Left hindlimb (tissue), 1 donor: ENCODE measurements at regions not wholly inside any gene's neighbourhood (a gene's known extent, or its start where the extent isn't known, plus 50 kb on each side); places are given as distances from the start of the nearest gene placed in this dataset.

Experiments
- DNase-seq: peaks from one replicate; pipeline ENCODE4 v3.0.0-alpha.2; 2018

GRCh38 chr4:19005211-19005610 lies 983.7 kb upstream of the LCORL start:
- DNase-seq = no peak

GRCh38 chr4:19002170-19002569 lies 980.6 kb upstream of the LCORL start:
- no peak for DNase-seq

GRCh38 chr4:18999595-18999994 lies 978.0 kb upstream of the LCORL start:
- no peak for DNase-seq

- DNase-seq = no peak
Observed at GRCh38 chr4:18981234-18981615, 959.7 kb upstream of the LCORL start.

GRCh38 chr4:18980516-18981233 lies 959.1 kb upstream of the LCORL start:
- DNase-seq = no peak

- no peak for DNase-seq
Observed at GRCh38 chr4:18976884-18977283, 955.3 kb upstream of the LCORL start.

- DNase-seq = no peak
Observed at GRCh38 chr4:18975916-18976808, 954.6 kb upstream of the LCORL start.

GRCh38 chr4:18973296-18973695 lies 951.7 kb upstream of the LCORL start:
- no peak for DNase-seq

- no peak for DNase-seq
Observed at GRCh38 chr4:18961879-18962278, 940.3 kb upstream of the LCORL start.

GRCh38 chr4:18961266-18961665 lies 939.7 kb upstream of the LCORL start:
- DNase-seq = no peak

GRCh38 chr4:18957716-18958115 lies 936.2 kb upstream of the LCORL start:
- no peak for DNase-seq

- no peak for DNase-seq
Observed at GRCh38 chr4:18954538-18954937, 933.0 kb upstream of the LCORL start.

GRCh38 chr4:18953613-18954012 lies 932.1 kb upstream of the LCORL start:
- DNase-seq = no peak

GRCh38 chr4:18945464-18945863 lies 923.9 kb upstream of the LCORL start:
- no peak for DNase-seq

- no peak for DNase-seq
Observed at GRCh38 chr4:18942874-18943273, 921.3 kb upstream of the LCORL start.

- no peak for DNase-seq
Observed at GRCh38 chr4:18938343-18939099, 917.0 kb upstream of the LCORL start.

- no peak for DNase-seq
Observed at GRCh38 chr4:18937746-18938145, 916.2 kb upstream of the LCORL start.

- DNase-seq = no peak
Observed at GRCh38 chr4:18937080-18937479, 915.5 kb upstream of the LCORL start.

GRCh38 chr4:18935659-18936345 lies 914.2 kb upstream of the LCORL start:
- no peak for DNase-seq

- DNase-seq = no peak
Observed at GRCh38 chr4:18934197-18934596, 912.6 kb upstream of the LCORL start.

GRCh38 chr4:18932730-18933339 lies 911.3 kb upstream of the LCORL start:
- no peak for DNase-seq

- DNase-seq = no peak
Observed at GRCh38 chr4:18931643-18932377, 910.3 kb upstream of the LCORL start.
